Endothelial cell of umbilical vein (primary cell): ENCODE measurements at regions not wholly inside any gene's neighbourhood (a gene's known extent, or its start where the extent isn't known, plus 50 kb on each side); places are given as distances from the start of the nearest gene placed in this dataset.

Experiments used
- BruUV-seq: library from RNA; stranded (reverse); fragments of 400-500 nt; replicated peaks from 2 replicates; lab custom pipeline; 2021; lab: Mats Ljungman, UMichigan
- CTCF ChIA-PET: fragments of 300-600, 350-600 bp; sonication (Branson Sonifier 250); formaldehyde crosslinking; loops from one replicate; lab custom pipeline; 2021; ENCODE audit warnings: antibody characterized with exemption, inconsistent platforms; lab: Charles Lee
- POLR2A ChIA-PET: fragments of 300-600, 350-600 bp; sonication (Branson Sonifier 250); formaldehyde crosslinking; loops from one replicate; lab custom pipeline; 2021; ENCODE audit warnings: antibody characterized with exemption, inconsistent platforms; lab: Charles Lee
- DNase-seq: peaks from one replicate; pipeline ENCODE4 v3.0.0-alpha.2; 2011; ENCODE audit warnings: low read depth, low spot score
- FAIRE-seq: peaks from 2 replicates; lab custom pipeline; 2011; peaks lifted over from hg19 to GRCh38; lab: Jason Lieb, UNC
- H2AFZ ChIP-seq: 2 replicates; pipeline ENCODE4 v1.6.0; 2012; ENCODE audit warnings: low read depth, low read length, control low read depth, inconsistent platforms
- H3K27ac ChIP-seq: 2 replicates; pipeline ENCODE4 v1.5.1; 2011; ENCODE audit warnings: low read depth, mild to moderate bottlenecking, control low read depth, low read length, moderate library complexity; ENCODE audit not compliant: insufficient read depth
- H3K27me3 ChIP-seq, 2 experiments: 2 replicates each; pipeline versions ENCODE4 v1.6.0 to v1.6.1; 2011; ENCODE audit warnings: low read length in 2 of 2, mixed read lengths in 1 of 2; ENCODE audit not compliant: control insufficient read depth in 2 of 2, insufficient read depth in 2 of 2
- H3K36me3 ChIP-seq, 2 experiments: 2 replicates in 1 of 2; 3 replicates in 1 of 2; pipeline ENCODE4 v1.5.1; 2011; ENCODE audit warnings: low read length in 2 of 2, mild to moderate bottlenecking in 1 of 2, moderate library complexity in 1 of 2; ENCODE audit not compliant: control insufficient read depth in 2 of 2, insufficient read depth in 2 of 2; ENCODE audit errors: extremely low read depth in 1 of 2
- H3K4me1 ChIP-seq: 3 replicates; pipeline ENCODE4 v1.5.1; 2011; ENCODE audit warnings: mild to moderate bottlenecking, low read length; ENCODE audit not compliant: control insufficient read depth, insufficient read depth; ENCODE audit errors: extremely low read depth
- H3K4me2 ChIP-seq: 2 replicates; pipeline ENCODE4 v1.6.1; 2011; ENCODE audit warnings: low read length, control low read depth, mixed read lengths; ENCODE audit not compliant: insufficient read depth
- H3K4me3 ChIP-seq, 3 experiments: fragments of 200-600 bp in 1 of 3; sonication (generic), shearing (Covaris generic) in 1 of 3; replicated peaks in 1 of 3; 2 replicates each; pipeline ENCODE4 v1.5.1; 2011 to 2016; ENCODE audit warnings: control low read depth in 3 of 3, low read length in 3 of 3, mild to moderate bottlenecking in 2 of 3, inconsistent platforms in 1 of 3, low read depth in 1 of 3, moderate library complexity in 1 of 3; ENCODE audit not compliant: insufficient read depth in 1 of 3
- H3K79me2 ChIP-seq: 2 replicates; pipeline ENCODE4 v1.6.0; 2012; ENCODE audit warnings: low read length, inconsistent platforms; ENCODE audit not compliant: control insufficient read depth, insufficient read depth
- H3K9ac ChIP-seq: replicated peaks from 2 replicates; pipeline ENCODE3; 2011; ENCODE audit warnings: low read length, control low read depth; ENCODE audit not compliant: insufficient read depth; ENCODE audit errors: extremely low read depth
- H3K9me1 ChIP-seq: replicated peaks from 3 replicates; pipeline ENCODE4 v1.6.0; 2011; ENCODE audit warnings: mild to moderate bottlenecking, low read length; ENCODE audit not compliant: control insufficient read depth, insufficient read depth; ENCODE audit errors: extremely low read depth
- H3K9me3 ChIP-seq: replicated peaks from 2 replicates; pipeline ENCODE4 v1.5.1; 2012; ENCODE audit warnings: low read length, inconsistent platforms; ENCODE audit not compliant: control insufficient read depth, insufficient read depth
- H4K20me1 ChIP-seq: replicated peaks from 2 replicates; pipeline ENCODE3; 2011; ENCODE audit warnings: mild to moderate bottlenecking, low read length; ENCODE audit not compliant: control insufficient read depth, insufficient read depth; ENCODE audit errors: extremely low read depth
- EZH2 ChIP-seq: IDR thresholded peaks from 2 replicates; pipeline ENCODE4 v1.6.1; 2012; ENCODE audit warnings: borderline replicate concordance, low read depth, mild to moderate bottlenecking, moderate library complexity, low read length, inconsistent platforms; ENCODE audit not compliant: severe bottlenecking
- FOS ChIP-seq: IDR thresholded peaks from 2 replicates; pipeline ENCODE4 v1.6.1; 2011; ENCODE audit warnings: mild to moderate bottlenecking, low read length, moderate library complexity, borderline replicate concordance; ENCODE audit not compliant: insufficient read depth
- GATA2 ChIP-seq: IDR thresholded peaks from 2 replicates; pipeline ENCODE4 v1.7.0; 2011; ENCODE audit warnings: low read depth, mild to moderate bottlenecking, moderate library complexity, mixed read lengths, low read length; ENCODE audit not compliant: insufficient read length, insufficient read depth
- JUN ChIP-seq: IDR thresholded peaks from 2 replicates; pipeline ENCODE4 v1.6.1; 2011; ENCODE audit warnings: borderline replicate concordance, low read depth; ENCODE audit not compliant: insufficient read length, insufficient read depth
- MYC ChIP-seq: IDR thresholded peaks from one replicate; pipeline ENCODE4 v1.6.1; 2011; ENCODE audit warnings: mild to moderate bottlenecking, low read depth, low read length
- POLR2A ChIP-seq: IDR thresholded peaks from 2 replicates; pipeline ENCODE4 v1.6.1; 2012; ENCODE audit warnings: low read depth, mild to moderate bottlenecking, control low read depth, low read length
- POLR2AphosphoS5 ChIP-seq: IDR thresholded peaks from 2 replicates; pipeline ENCODE4 v1.6.1; 2012; ENCODE audit warnings: low read depth, mild to moderate bottlenecking, control low read depth, low read length, moderate library complexity; ENCODE audit not compliant: insufficient read depth
- dilution Hi-C: fragments of 300-500 bp; cut with MboI; formaldehyde crosslinking; loops from one replicate; pipeline ENCODE4 v1.15.0; 2019; ENCODE audit warnings: low sequenced_read_pairs; ENCODE audit not compliant: extremely low pct_ligation_motif_present
- intact Hi-C: fragments of 100-400 bp; cut with micrococcal nuclease; formaldehyde crosslinking; loops from one replicate; pipeline ENCODE4 v1.10.0; 2022
- TF ChIP-seq, protein P1 (sequence below): IDR thresholded peaks from 2 replicates; pipeline ENCODE4 v1.6.1; 2011; ENCODE audit not compliant: insufficient read depth, insufficient read length
- TF ChIP-seq, protein P2 (sequence below), 2 donors: IDR thresholded peaks; 1 replicate in 1 of 2; 2 replicates in 1 of 2; pipeline ENCODE4 v1.5.1; 2011; ENCODE audit warnings: low read length in 2 of 2, mild to moderate bottlenecking in 2 of 2, moderate library complexity in 2 of 2, control low read depth in 1 of 2, inconsistent platforms in 1 of 2, low read depth in 1 of 2; ENCODE audit not compliant: insufficient read depth in 1 of 2; ENCODE audit errors: extremely low read depth in 1 of 2

DNA sequence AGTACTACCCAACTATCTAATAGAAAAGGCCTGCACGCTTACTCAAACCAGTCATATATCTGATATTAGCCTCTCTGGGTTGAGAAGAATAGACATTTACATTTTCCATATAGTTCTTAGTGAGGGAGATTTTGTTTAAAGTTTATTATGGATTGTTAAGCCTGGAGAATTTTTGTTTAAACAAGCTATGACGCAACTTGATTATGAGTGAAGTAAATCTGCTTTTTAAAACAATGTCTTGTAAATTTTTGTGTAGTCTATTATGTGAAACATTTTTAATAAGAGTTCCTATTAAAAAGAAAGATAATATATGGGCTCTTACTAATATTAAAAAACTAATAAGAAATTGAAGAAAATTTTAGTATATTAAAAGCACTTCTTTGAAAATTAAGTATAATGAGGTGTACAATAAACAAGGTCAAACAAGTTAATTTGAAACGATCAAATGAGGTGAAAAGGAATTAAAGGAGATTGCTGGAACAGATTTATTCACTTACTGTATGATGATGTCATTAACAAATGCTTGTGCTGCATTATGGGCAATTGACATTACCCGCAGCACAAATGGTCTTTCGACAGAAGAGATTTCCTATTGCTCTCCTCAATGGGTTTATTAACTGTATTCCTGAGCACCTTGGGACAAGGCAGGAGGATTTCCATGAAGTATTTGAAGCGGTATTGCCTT is 229.2 kb upstream of the SMIM21 start:
- no peak overlapping the region for H3K4me2 ChIP-seq
- no TSS peak for BruUV-seq
- H4K20me1 ChIP-seq = no peaks in the 10 kb centered on the region
- H3K9me1 ChIP-seq = no peaks in the 10 kb centered on the region
- TF ChIP-seq FOS (no peak), POLR2A (no peak), POLR2AphosphoS5 (no peak), EZH2 (no peak), GATA2 (no peak), MYC (no peak), JUN (no peak)
- TF ChIP-seq, protein P1, sequence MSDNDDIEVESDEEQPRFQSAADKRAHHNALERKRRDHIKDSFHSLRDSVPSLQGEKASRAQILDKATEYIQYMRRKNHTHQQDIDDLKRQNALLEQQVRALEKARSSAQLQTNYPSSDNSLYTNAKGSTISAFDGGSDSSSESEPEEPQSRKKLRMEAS = no peak
- TF ChIP-seq, protein P2, sequence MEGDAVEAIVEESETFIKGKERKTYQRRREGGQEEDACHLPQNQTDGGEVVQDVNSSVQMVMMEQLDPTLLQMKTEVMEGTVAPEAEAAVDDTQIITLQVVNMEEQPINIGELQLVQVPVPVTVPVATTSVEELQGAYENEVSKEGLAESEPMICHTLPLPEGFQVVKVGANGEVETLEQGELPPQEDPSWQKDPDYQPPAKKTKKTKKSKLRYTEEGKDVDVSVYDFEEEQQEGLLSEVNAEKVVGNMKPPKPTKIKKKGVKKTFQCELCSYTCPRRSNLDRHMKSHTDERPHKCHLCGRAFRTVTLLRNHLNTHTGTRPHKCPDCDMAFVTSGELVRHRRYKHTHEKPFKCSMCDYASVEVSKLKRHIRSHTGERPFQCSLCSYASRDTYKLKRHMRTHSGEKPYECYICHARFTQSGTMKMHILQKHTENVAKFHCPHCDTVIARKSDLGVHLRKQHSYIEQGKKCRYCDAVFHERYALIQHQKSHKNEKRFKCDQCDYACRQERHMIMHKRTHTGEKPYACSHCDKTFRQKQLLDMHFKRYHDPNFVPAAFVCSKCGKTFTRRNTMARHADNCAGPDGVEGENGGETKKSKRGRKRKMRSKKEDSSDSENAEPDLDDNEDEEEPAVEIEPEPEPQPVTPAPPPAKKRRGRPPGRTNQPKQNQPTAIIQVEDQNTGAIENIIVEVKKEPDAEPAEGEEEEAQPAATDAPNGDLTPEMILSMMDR (IDR thresholded peaks at IDR 0.05; ENCODE audit: extremely low read depth in 1 of 2, insufficient read depth in 1 of 2, low read depth in 1 of 2, low read length in 2 of 2) = no peak
- ChIA-PET POLR2A (no interaction called here), CTCF (no interaction called here)
- intact Hi-C loops (no loop called here), dilution Hi-C loops (no loop called here)
- H3K4me1 ChIP-seq = no peaks in the 10 kb centered on the region
- no peaks in the 10 kb centered on the region for H3K27me3 ChIP-seq
- no peak overlapping the region for H3K4me3 ChIP-seq
- DNase-seq (no peak), FAIRE-seq (no peak)
- H3K27ac ChIP-seq = no peak overlapping the region
- H3K9ac ChIP-seq = no peak overlapping the region
- H3K36me3 ChIP-seq = no peaks in the 10 kb centered on the region
- peaks cover 2% of the 10 kb centered on the region for H3K9me3 ChIP-seq
- H2AFZ ChIP-seq = no peak overlapping the region
- H3K79me2 ChIP-seq = no peaks in the 10 kb centered on the region
